Sigmoid colon (tissue), 4 donors: ENCODE measurements at regions not wholly inside any gene's neighbourhood (a gene's known extent, or its start where the extent isn't known, plus 50 kb on each side); places are given as distances from the start of the nearest gene placed in this dataset.

ENCODE experiments used
- EP300 ChIP-seq, 4 donors: sonication (generic); formaldehyde crosslinking; IDR thresholded peaks; one replicate each; pipeline ENCODE4 v1.6.1; 2017; ENCODE audit warnings: antibody characterized with exemption in 4 of 4
- POLR2A ChIP-seq, 2 donors: fragments of 450-650 bp; IDR thresholded peaks; one replicate each; pipeline ENCODE4 v1.6.1; 2016; ENCODE audit warnings: antibody characterized with exemption in 2 of 2, mild to moderate bottlenecking in 2 of 2, moderate library complexity in 2 of 2
- POLR2AphosphoS5 ChIP-seq, 4 donors: sonication (generic); formaldehyde crosslinking; IDR thresholded peaks; one replicate each; pipeline ENCODE4 v1.6.1; 2017; ENCODE audit warnings: antibody characterized with exemption in 4 of 4
- TF ChIP-seq, protein P1 (sequence below), 4 experiments: fragments of 450-650 bp in 3 of 4; fragments of 200-600 bp in 1 of 4; IDR thresholded peaks; one replicate each; pipeline ENCODE4 v1.5.1; 2016 to 2019; ENCODE audit warnings: antibody characterized with exemption in 4 of 4, mild to moderate bottlenecking in 3 of 4, moderate library complexity in 2 of 4

DNA sequence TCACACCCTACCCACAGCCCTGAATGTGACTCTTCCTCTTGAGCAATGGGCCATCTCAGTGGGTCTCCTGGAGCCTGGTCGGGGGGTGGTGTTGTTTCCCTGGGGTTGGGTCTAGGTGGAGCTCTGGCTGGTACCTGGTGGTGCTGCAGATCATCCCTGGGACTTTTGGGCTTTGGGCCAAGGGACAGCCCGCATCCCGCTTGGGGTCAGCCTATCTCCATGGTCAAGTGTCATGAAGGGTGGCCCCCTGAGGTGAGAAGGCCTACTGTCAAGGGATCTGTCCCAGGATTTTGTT is 202.0 kb downstream of the UBE3A start:
- TF ChIP-seq EP300 (IDR thresholded peaks at IDR 0.05), result no peak
- TF ChIP-seq, protein P1, sequence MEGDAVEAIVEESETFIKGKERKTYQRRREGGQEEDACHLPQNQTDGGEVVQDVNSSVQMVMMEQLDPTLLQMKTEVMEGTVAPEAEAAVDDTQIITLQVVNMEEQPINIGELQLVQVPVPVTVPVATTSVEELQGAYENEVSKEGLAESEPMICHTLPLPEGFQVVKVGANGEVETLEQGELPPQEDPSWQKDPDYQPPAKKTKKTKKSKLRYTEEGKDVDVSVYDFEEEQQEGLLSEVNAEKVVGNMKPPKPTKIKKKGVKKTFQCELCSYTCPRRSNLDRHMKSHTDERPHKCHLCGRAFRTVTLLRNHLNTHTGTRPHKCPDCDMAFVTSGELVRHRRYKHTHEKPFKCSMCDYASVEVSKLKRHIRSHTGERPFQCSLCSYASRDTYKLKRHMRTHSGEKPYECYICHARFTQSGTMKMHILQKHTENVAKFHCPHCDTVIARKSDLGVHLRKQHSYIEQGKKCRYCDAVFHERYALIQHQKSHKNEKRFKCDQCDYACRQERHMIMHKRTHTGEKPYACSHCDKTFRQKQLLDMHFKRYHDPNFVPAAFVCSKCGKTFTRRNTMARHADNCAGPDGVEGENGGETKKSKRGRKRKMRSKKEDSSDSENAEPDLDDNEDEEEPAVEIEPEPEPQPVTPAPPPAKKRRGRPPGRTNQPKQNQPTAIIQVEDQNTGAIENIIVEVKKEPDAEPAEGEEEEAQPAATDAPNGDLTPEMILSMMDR (IDR thresholded peaks at IDR 0.05), result no peak
- TF ChIP-seq POLR2A (IDR thresholded peaks at IDR 0.05), result no peak
- TF ChIP-seq POLR2AphosphoS5 (IDR thresholded peaks at IDR 0.05), result no peak
